ENCODE measurements at regions not wholly inside any gene's neighbourhood (a gene's known extent, or its start where the extent isn't known, plus 50 kb on each side); places are given as distances from the start of the nearest gene placed in this dataset.
A peak's percentile ranks its signal among the peaks of the same experiment; 100 is the strongest.
"Not testable (repeated sequence)": the region's sequence is repeated elsewhere in the genome, so short reads cannot be mapped to it uniquely, and the experiment has no call there.

DNA sequence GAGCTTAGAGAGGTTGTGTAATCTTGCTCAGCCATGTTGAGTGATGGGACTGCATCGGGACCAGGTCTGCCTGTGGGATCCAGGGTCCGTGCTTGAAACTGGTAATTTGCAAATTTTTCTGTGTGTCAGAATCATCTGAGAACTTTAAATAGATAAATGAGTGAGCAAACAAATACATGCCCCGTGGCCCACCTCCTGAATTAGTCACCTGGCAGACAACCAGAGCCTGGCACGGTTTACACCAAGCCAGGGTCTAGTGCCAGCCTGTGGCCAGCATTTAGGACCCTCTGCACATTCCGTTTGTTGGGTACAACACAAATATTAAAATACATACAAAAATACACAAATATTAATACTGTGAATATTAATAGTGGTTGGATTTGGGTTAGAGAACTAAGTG is 90.6 kb upstream of the STOX2 start:
- DNase-seq (ENCODE audit: low spot score), result no peak

GRCh38 chr4:183816077-183816476 is 89.0 kb upstream of the STOX2 start:
- no peak for DNase-seq (ENCODE audit: low spot score)

DNA sequence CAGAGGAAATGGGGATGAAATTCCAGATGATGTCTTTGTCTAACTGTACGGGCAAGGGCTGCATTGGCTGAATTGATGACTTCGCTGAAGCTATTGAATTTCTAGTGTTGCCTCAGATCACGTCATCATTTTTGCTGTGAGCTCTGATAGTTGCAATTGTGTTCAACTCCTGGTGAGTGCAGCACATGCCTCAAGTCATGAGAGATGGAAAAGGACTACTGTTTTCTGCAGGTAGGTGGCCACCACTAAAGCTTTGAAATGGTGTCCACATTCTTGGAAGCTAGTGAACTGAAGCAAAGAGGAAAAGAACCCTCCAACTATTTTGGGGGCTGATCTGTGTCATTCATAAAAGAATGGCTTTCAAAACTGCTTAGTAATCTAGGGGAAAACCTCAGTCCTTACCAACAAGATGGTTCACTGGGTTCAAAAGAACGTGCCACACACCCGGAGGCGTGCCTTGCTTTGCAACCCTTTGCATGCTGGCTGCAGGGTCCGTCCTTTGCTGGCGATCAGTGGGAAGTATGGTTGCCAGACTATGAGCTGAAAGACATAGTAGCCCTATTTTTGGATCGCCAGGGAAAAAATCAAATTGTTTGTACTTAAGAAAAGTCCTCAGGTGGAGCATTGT is 88.1 kb upstream of the STOX2 start:
- DNase-seq (ENCODE audit: low spot score), result no peak

GRCh38 chr4:183818591-183818990 is 86.5 kb upstream of the STOX2 start:
- DNase-seq (ENCODE audit: low spot score), result not testable (repeated sequence)

- no peak for DNase-seq (ENCODE audit: low spot score)
These were observed 83.8 kb upstream of the STOX2 start for GRCh38 chr4:183821076-183821853.

- DNase-seq (ENCODE audit: low spot score), result no peak
These were observed 81.7 kb upstream of the STOX2 start for GRCh38 chr4:183823434-183823833.

- DNase-seq (ENCODE audit: low spot score), result no peak
These were observed 79.8 kb upstream of the STOX2 start for GRCh38 chr4:183825346-183825745.

GRCh38 chr4:183826461-183826860 is 78.6 kb upstream of the STOX2 start:
- no peak for DNase-seq (ENCODE audit: low spot score)

- no peak for DNase-seq (ENCODE audit: low spot score)
These were observed 77.0 kb upstream of the STOX2 start for GRCh38 chr4:183828125-183828524.

GRCh38 chr4:183828839-183829238 is 76.3 kb upstream of the STOX2 start:
- no peak for DNase-seq (ENCODE audit: low spot score)

- no peak for DNase-seq (ENCODE audit: low spot score)
These were observed 74.6 kb upstream of the STOX2 start for GRCh38 chr4:183830438-183830985.

GRCh38 chr4:183831026-183831446 is 74.1 kb upstream of the STOX2 start:
- no peak for DNase-seq (ENCODE audit: low spot score)

DNA sequence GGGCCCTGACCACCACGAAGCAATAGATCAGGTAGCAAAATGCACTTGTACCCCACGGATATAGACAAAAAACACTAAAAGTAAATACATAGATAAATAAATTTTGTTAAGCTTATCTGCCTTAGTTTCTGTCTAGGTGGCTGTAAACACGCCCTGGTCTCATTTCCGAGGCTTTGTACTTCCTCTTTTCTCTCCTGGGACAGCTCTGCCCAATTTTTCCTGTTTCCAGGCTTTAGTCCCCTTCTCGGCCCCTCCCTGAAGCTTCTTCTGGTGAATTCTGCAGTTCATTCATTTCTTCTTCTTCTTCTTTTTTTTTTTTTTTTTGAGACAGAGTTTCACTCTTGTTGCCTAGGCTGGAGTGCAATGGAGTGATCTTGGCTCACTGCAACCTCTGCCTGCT is 73.4 kb upstream of the STOX2 start:
- DNase-seq (ENCODE audit: low spot score), result no peak

GRCh38 chr4:183832776-183833450 is 72.2 kb upstream of the STOX2 start:
- DNase-seq (ENCODE audit: low spot score), result no peak

DNA sequence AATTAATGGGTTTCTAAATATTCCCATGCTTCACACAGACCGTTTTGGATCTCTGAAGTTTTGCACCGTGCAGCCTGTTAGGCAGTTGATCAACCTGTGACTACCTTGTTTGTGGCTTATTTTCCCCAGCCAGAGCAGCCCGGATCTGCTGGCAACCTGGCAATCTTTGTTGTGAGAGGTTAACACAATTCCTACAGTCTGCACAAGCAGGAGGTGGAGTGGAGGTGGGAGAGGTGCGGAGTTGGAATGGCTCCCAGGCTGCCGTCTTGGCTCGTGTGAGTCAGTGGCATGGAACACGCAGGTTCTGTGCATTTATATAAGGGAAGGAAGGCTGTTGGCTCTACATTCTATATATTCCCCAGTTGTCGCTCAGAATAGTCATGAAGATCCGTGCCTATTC is 70.9 kb upstream of the STOX2 start:
- DNase-seq (ENCODE audit: low spot score), result peak; percentile 46

- no peak for DNase-seq (ENCODE audit: low spot score)
These were observed 67.9 kb upstream of the STOX2 start for GRCh38 chr4:183837222-183837621.

GRCh38 chr4:183838987-183839712 is 66.0 kb upstream of the STOX2 start:
- peak; percentile 20 for DNase-seq (ENCODE audit: low spot score)

- DNase-seq (ENCODE audit: low spot score), result peak; percentile 78
These were observed 64.8 kb upstream of the STOX2 start for GRCh38 chr4:183840311-183840710.

GRCh38 chr4:183841001-183841400 is 64.1 kb upstream of the STOX2 start:
- no peak for DNase-seq (ENCODE audit: low spot score)

DNA sequence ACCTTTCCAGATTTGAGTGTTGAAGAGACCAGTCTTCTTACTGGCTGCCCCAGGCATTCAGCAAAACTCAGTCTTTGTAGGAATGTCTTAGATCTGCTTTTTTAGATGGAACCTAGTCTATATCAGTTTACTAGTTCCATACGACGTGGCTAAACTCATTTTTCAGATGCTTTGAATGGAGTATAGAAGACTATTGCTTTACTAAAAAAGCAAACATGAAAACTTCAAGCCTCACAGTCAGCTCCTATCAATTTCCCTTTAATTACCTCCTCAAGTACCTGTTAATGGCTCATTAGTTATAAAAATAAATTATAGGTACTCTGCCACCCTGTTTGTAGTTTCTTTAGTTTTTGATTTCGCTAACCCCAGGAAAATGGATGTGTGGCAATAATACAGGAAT is 63.0 kb upstream of the STOX2 start:
- no peak for DNase-seq (ENCODE audit: low spot score)

DNA sequence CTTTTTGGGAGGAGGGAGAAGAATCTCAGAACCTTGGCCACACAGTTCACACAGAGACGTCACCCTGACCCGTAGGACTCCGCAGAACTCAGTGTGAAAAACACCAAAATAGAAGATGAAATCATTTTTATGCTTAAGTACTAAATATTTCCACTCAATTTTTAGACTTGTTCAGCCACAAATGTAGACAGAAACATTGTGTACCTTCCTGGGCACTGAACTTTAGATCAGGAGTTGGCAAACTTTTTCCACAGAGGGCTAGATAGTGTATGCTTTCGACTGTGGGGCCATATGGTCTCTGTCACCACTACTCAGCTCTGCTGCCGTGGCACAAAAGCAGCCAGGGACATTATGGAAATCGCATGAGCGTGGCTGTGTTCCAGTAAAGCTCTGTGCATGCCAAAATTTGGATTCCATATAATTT is 61.8 kb upstream of the STOX2 start:
- no peak for DNase-seq (ENCODE audit: low spot score)

DNA sequence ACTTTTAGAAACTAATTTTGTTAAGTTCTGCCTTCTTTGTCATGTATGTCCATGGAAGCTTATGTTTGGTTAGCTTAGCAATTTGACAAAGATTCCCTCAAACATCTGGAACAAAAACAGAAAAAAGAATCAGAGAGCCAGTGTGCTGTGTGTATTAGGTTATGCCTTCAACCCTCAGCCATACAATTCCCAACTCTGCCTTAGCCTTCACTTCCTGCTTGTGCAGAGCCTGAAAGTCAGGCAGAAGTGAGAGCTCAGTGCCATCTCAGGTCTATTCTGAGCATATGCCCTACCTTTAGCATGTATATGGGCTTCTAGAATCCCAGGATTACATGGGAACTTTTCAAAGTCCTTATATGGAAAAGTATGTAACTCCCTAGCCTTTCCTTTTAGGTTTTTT is 58.2 kb upstream of the STOX2 start:
- no peak for DNase-seq (ENCODE audit: low spot score)
